Left hindlimb (tissue), 1 donor: ENCODE measurements at regions not wholly inside any gene's neighbourhood (a gene's known extent, or its start where the extent isn't known, plus 50 kb on each side); places are given as distances from the start of the nearest gene placed in this dataset.

Source experiments
- DNase-seq: peaks from one replicate; pipeline ENCODE4 v3.0.0-alpha.2; 2018

- no peak for DNase-seq
Measured at GRCh38 chr6:100944644-100945043, 63.5 kb upstream of the ASCC3 start.

DNA sequence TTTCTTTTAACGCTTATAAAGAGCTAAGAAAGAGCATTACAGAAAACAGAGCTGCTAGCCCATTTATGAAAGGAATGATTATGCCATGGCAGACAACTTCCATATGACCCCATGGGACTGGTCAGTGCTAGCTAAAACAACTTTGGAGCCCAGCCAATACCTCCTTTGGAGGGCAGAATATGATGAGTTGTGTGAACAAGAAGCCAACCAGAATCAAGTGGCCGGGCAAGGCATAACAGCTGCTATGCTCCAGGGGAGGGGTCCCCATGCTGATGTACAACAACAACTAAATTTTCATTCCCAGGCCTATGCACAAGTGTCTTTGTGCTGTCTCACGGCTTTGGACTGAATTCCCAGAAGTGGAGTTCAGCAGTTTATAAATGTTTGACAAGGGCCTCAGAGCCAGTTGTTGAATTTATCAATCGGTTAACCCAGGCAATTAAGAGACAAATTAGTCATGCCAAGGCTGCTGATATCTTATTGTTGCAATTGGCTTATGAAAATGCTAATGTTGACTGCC lies 65.0 kb upstream of the ASCC3 start:
- DNase-seq = no peak

- no peak for DNase-seq
Measured at GRCh38 chr6:100946711-100947110, 65.6 kb upstream of the ASCC3 start.

- DNase-seq = no peak
Measured at GRCh38 chr6:100948381-100949133, 67.4 kb upstream of the ASCC3 start.

DNA sequence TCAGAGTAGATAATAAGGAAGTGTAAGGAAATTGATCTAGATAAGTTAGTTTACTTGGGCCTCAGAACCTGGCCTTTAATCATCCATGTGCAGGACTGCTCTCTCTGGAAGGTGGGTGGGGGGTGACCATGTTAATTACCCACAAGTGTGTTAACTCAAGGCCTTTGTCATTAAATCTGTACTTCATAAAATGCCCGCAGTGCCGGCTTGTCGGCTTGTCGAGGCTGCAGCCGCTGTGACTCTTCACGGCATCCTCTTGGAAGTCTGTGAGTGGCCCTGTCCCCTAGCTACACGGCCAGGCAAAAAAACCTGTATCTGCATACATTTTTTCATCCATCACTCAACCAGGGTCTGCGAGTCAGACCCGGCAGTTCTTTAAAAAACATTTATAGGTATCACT lies 70.9 kb upstream of the ASCC3 start:
- DNase-seq = no peak

- no peak for DNase-seq
Measured at GRCh38 chr6:100959280-100959679, 78.2 kb upstream of the ASCC3 start.

- DNase-seq = no peak
Measured at GRCh38 chr6:100962466-100962865, 81.3 kb upstream of the ASCC3 start.

GRCh38 chr6:100965067-100965466 lies 83.9 kb upstream of the ASCC3 start:
- DNase-seq = no peak

DNA sequence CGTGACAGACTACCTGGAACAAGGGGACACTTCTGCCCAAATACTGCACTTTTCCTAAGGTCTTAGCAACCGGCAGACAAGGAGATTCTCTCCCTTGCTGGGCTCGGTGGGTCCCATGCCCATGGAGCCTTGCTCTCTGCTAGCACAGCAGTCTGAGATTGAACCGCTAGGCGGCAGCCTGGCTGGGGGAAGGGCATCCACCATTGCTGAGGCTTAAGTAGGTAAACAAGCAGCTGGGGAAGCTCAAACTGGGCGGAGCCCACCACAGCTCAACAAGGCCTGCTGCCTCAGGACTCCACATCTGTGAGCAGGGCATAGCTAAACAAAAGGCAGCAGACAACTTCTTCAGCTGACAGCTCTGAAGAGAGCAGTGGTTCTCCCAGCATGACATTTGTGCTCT lies 87.8 kb upstream of the ASCC3 start:
- DNase-seq = no peak

GRCh38 chr6:100979267-100979666 lies 98.1 kb upstream of the ASCC3 start:
- no peak for DNase-seq

DNA sequence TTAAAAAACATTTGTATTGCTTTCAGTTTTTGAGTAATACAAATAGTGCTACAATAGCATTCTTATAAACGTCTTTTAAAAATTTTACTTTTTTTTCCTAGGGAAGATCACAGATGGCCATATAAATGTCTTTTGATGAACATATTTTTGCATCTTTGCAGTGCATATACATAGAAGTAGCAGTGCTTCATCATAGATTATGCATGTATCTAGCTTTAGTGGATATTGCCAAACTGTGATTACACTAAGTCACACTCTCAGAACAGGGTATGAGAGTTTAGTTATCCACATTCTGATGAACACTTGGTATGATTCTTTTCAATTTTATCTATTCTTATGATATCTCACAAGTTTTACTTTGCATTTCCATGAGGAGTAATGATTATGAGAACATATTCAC lies 99.8 kb upstream of the ASCC3 start:
- DNase-seq = no peak

DNA sequence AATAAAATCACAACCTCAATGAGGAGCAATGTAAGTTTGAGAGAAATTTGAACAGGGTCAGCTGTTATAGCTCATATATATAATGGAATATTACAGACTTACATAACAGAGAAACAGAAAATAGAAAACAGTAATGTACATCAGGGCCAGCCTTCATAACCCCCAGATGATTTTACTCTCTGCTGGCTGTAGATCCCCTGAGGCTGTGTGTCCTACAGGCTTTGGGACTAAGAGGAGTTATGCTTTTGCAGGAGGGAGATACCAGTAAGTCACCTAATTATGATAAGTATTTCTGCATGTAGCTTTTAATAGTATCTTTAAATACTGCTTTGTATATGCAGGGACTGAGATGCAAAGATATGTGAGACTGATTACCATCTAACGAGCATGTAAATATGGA lies 105.8 kb upstream of the ASCC3 start:
- DNase-seq = no peak

GRCh38 chr6:100987556-100987955 lies 106.4 kb upstream of the ASCC3 start:
- DNase-seq = no peak

- DNase-seq = no peak
Measured at GRCh38 chr6:100988391-100988984, 107.4 kb upstream of the ASCC3 start.

DNA sequence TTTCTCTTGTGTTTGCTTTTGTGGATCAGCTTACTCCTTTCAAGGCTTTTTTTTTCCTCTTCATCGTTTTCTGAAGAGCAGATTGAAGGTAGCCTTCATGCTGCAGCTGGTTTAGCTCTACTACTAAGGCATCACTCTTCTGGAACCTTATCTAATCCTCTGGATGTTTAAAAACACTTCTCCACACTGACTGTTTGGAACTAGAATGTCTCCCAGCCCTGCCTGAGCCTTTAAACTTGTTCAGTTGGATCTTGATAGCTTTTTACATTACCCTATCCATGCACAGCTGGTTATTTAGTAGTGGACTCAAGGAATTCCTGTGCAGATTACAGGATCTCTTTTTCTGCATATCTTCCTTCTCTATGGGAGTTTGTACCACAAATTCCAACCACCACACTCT lies 108.9 kb upstream of the ASCC3 start:
- DNase-seq = no peak

DNA sequence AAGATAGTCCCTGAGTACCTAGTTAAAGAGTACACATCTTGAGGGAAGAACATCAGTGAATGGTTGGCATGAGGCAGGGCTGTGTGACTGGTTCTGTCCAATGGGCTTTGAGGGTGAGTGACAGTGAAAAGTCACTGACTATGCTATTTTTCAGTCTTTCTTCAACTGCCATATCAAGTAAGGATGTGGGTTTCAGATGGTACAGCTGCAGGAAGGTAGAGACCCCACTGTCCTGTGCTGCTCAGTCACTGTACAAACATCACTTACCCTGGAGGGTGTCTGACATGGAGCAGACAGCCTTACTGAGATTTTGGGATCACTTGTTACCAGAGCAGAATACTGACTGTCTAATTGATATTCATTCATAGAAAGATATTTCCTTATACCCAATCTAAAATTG lies 115.3 kb upstream of the ASCC3 start:
- DNase-seq = no peak

- no peak for DNase-seq
Measured at GRCh38 chr6:100998111-100998510, 117.0 kb upstream of the ASCC3 start.

DNA sequence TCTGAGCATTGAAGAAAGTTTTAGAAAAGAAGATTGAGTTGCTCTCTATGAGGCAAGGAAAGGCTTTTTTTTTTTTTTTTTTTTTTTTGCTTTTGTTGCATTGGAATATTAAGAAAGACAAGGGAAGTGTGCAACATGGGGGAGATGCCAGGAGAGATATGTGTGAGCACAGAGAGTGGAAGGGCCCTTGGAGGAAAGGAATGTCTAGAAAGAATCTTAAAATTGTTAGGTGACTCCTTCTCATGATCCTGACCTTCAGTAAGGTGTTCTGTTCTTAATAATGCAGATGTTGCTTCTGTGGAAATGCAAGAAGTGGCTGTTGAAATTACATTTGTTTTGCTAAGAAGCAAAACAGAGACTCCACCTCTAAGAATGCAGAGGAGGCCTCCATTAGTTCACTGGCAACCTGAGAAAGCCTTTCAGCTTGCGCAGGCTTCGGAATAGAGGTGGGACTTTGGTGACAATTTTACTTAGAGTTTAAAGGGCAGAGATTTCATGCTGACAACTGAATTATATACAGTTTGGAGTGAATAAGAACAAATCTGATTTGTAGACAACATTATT lies 118.0 kb upstream of the ASCC3 start:
- DNase-seq = no peak

GRCh38 chr6:101000341-101000740 lies 119.2 kb upstream of the ASCC3 start:
- DNase-seq = no peak

DNA sequence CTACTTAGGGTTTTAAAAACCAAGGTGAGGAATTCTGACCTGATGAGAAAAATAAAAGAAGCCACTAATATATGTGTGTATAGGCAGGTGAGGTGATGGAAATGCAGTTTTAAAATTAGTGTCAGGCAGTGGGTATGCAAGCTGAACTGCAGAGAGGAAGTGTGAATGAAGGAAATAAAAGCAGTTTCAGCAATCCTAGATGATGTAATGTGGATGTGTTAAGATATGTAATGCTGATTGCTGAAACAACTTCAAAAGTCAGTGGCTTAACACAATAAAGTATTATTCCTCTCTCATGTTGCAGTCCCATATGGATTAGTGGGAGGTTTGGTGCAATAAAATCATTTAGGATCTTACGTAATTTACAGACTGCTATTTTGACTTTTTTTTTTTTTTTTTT lies 119.9 kb upstream of the ASCC3 start:
- DNase-seq = no peak

DNA sequence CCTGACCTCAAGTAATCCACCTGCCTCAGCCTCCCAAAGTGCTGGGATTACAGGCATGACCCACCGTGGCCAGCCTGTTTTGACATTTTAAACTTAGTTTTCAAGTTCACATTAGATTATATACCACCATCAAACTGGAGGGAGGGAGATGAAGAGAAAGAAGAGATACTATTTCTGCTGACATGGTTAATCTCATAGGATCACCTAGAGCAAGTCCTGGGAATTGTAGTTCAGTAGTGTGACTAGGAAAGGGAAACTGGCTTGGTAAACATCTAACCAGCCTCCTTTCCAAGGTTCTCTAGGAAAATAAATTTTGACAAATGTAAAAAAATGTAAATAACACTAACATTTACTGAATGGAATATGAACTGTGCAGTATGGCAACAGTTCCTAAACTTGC lies 120.5 kb upstream of the ASCC3 start:
- no peak for DNase-seq

- DNase-seq = no peak
Measured at GRCh38 chr6:101003075-101003474, 121.9 kb upstream of the ASCC3 start.

GRCh38 chr6:101011186-101011585 lies 130.1 kb upstream of the ASCC3 start:
- no peak for DNase-seq

DNA sequence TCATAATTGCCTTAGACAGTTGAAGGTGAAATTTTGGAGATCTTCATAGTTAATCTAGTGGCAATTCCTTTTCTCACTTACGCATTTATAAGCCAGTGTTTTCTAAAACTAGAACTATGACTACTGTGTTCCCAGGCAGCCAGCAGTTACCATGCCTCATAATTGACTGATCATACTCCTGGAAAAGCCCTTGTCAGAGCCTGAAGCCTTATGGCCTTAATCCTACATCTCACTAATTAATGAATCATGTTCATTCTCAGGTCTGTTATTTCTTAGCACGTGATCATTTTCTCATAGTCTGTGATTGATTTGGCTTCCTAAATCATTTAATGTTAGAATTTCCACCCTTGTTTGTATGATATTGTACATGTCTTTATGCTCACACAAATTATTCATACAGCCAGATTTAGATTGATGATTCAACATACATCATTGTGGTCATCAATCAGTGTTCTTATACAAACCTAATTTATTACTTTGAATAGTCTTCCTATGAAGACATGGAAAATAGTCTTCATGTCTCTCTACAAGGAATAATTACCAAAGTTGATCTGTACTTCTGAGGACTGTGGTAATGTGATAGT lies 132.6 kb upstream of the ASCC3 start:
- DNase-seq = no peak
